LoVo (cell line): ENCODE measurements at regions not wholly inside any gene's neighbourhood (a gene's known extent, or its start where the extent isn't known, plus 50 kb on each side); places are given as distances from the start of the nearest gene placed in this dataset.
"Not testable (repeated sequence)": the region's sequence is repeated elsewhere in the genome, so short reads cannot be mapped to it uniquely, and the experiment has no call there.

Experiments
- DNase-seq: peaks from one replicate; pipeline ENCODE4 v3.0.0-alpha.2; 2016; ENCODE audit warnings: low spot score

- DNase-seq: no peak
Observed at GRCh38 chr15:37416103-37416502, 315.8 kb upstream of the MEIS2 start.

- no peak for DNase-seq
Observed at GRCh38 chr15:37425541-37425940, 325.2 kb upstream of the MEIS2 start.

DNA sequence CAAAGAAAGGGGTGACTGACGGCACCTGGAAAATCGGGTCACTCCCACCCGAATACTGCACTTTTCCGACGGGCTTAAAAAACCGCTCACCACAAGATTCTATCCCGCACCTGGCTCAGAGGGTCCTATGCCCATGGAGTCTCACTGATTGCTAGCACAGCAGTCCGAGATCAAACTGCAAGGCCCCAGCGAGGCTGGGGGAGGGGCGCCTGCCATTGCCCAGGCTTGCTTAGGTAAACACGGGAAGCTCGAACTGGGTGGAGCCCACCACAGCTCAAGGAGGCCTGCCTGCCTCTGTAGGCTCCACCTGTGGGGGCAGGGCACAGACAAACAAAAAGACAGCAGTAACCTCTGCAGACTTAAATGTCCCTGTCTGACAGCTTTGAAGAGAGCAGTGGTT, 327.0 kb upstream of the MEIS2 start:
- DNase-seq: not testable (repeated sequence)

DNA sequence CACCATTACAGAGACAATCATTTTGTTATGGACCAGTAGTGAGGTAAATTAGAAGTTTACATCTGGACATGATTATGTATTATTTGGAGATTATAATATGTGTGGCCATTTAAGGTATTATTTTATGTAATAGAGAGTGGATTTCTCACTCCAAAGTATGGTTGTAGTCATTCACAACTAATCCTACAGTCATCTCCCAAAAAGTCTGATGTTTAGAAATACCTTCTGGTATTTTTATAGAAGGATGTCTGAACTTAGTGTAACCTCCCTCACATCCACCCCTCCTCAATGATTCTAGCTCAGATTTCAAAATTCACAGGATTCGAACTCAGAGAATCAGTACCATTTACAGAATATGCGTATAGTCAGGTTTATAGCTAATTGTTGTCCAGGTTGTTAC, 346.6 kb upstream of the MEIS2 start:
- DNase-seq: no peak

DNA sequence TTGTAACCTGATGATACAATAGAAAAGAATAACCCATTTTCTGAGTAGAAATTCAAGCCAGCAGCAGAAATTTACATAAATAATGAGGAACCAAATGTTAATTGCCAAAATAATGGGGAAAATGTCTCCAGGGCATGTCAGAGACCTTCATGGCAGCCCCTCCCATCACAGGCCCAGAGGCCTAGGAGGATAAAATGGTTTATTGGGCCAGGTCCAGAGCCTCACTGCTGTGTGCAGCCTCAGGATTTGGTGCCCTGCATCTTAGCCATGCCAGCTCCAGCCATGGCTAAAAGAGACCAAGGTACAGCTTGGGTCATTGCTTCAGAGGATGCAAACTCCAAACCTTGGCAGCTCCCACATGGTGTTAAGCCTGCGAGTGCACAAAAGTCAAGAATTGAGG, 352.1 kb upstream of the MEIS2 start:
- no peak for DNase-seq

DNA sequence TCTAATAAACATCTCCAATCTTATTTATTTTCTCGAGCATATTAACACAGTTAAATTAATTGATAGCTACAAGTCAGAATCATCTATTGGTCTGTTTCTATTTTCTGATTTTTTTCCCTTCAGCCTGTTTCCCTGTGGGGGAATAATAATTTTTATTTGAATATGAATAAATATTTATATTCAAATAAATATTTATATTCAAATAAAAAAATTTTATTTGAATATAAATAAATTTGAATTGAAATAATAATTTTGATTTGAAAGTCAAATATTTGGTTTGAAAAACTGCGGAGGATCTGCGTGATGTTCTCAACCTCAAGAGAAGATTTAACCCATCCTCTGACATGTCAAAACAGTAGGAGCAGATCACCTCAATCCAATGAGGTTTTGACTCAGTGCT, 380.1 kb upstream of the MEIS2 start:
- DNase-seq: no peak

- DNase-seq: no peak
Observed at GRCh38 chr15:37481126-37481525, 380.8 kb upstream of the MEIS2 start.

- no peak for DNase-seq
Observed at GRCh38 chr15:37483779-37484178, 383.4 kb upstream of the MEIS2 start.

DNA sequence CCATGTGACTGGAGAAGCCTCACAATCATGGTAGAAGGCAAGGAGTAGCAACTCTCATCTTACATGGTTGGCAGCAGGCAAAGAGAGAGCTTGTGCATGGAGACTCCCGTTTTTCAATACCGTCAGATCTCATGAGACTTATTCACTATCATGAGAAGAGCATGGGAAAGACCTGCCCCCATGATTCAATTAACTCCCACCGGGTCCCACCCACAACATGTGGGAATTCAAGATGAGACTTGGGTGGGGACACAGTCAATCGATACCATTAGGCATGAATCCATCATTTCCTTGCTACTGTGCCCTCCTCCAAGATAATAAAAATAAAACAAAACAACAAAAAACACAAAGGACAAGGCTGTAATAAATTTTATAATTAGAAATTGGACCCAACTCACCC, 384.7 kb upstream of the MEIS2 start:
- DNase-seq: no peak

DNA sequence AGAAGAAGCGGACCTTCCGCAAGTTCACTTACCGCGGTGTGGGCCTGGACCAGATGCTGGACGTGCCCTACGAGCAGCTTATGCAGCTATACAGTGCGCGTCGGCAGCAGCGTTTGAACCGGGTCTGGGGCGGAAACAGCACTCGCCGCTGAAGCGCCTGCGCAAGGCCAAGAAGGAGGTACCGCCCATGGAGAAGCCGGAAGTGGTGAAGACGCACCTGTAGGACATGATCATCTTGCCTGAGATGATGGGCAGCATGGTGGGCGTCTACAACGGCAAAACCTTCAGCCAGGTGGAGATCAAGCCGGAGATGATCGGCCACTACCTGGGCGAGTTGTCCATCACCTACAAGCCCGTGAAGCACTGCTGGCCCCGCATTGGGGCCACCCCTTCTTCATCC, 390.4 kb upstream of the MEIS2 start:
- no peak for DNase-seq

- no peak for DNase-seq
Observed at GRCh38 chr15:37516621-37517020, 416.3 kb upstream of the MEIS2 start.

- no peak for DNase-seq
Observed at GRCh38 chr15:37517191-37517895, 417.0 kb upstream of the MEIS2 start.

- DNase-seq: no peak
Observed at GRCh38 chr15:37518436-37518835, 416.0 kb upstream of the TMCO5A start.

DNA sequence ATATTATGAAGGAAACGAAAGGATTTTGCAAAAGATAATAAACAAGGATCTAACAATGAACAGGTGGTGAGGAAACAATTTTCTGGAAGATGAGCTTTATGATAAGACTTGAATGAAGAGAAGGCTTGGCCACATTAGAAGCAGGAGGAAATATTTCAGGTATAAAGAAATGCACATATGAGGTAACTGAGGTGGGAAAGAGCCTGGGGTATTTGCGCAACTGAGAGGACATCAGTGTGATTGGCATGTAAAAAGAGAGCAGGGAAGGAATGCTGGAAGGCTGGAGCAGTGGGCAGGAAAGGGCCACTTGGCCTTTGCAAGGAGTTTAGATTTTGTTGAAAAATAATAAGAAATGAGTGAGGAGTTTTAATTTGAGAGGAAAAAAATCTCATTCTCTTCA, 414.4 kb upstream of the TMCO5A start:
- no peak for DNase-seq

DNA sequence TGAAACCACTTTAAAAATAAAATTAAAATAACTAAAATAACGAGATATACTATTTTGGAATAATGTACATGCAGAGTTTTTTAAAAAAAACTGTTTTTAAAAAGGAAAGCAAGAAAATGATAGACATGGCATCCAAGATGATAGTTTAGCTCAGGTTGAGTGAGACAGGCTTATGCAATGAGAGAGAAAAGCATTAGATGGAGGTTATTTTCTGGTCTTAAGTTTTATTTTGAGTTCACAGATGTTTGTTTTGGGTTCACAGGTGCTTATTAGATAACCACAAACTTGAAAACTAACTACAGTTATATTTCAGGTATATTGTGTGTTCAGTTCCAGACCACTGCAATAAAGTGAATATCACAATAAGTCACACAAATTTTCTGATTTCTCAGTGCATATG, 413.6 kb upstream of the TMCO5A start:
- no peak for DNase-seq

- no peak for DNase-seq
Observed at GRCh38 chr15:37524601-37525000, 409.8 kb upstream of the TMCO5A start.

- no peak for DNase-seq
Observed at GRCh38 chr15:37528432-37528831, 406.0 kb upstream of the TMCO5A start.

DNA sequence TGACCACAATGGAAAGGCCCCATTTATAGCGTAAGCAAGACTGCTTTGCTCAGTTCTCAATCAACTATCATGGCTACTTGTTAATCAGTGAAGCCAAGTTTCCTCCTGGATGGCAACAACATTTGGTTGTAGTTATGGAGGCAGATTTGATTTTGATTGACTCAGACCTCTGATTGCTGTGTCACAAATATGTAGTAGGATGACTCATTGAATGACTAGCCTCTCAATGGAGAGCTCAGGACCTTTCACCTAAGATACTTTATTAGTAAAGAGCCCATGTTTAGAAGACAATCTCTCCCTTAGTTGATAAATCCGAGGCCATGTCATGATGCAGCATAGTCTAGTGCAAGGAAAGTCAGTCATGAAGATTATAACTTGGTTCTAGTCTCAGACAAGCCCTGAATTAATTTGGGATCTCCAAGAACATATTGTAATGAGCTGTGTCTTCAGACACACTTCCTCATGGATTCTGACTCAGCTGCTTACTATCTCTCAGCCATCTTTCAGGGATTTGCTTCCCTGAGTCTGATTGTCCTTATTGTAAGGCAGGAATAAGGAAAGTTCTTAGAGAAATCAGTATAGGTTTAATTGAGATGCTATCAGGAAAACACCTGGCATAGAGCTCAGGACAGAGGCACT, 397.4 kb upstream of the TMCO5A start:
- no peak for DNase-seq

GRCh38 chr15:37537802-37538201, 396.6 kb upstream of the TMCO5A start:
- no peak for DNase-seq

DNA sequence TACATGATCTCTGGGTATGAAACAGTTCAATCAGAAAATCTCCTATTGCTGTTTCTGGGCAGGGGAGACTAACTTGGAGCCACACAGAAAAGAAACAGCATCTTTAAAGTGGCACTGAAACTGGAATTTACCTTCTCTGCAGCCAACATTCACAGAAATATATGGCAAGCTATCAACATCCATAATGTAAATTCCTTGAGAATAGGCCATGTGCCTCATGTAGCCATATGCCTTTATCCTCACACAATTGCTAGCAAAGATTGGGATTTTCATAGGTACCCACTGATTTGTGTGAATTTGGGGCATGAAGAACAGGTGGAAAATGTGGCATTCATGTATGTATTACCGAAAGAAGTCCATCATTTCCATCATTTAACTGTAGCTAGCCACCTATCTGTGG, 386.3 kb upstream of the TMCO5A start:
- no peak for DNase-seq

- no peak for DNase-seq
Observed at GRCh38 chr15:37550360-37551024, 383.9 kb upstream of the TMCO5A start.

DNA sequence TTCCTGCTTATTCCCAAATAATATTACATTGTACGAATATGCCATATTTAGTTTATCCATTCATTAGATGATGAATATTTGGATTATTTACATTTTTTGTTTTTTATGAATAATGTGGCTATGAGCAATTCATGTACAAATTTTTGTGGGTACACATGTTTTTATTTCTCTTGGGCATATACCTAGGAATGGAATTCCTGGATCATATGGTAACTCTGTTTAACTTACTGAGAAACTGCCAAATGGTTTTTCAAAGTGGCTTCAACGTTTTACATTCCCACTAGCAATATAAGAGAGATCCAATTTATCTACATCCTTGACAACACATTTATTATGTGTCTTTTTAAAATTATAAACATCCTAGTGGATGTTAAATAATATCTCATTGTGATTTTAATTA, 362.0 kb upstream of the TMCO5A start:
- no peak for DNase-seq

DNA sequence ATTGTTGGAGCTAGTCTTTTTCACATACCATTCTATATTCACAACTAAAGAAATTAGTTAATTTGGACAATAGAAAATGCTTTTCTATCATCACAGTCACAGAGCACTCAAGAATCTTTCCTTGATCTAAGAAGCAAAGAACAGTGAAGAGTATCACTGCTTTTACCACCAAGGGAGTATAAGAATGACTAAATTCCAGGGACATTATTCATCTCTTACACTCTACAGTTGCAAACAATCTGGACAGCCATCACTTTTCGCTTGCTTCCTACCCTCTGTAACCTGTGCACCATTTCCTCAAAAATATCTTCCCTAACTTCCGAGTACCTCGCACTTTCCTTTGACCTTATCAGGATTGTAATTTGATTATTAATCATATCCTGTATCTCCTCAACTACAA, 359.5 kb upstream of the TMCO5A start:
- DNase-seq: no peak

GRCh38 chr15:37576952-37577351, 357.5 kb upstream of the TMCO5A start:
- DNase-seq: no peak
